H1 (cell line): ENCODE measurements at regions not wholly inside any gene's neighbourhood (a gene's known extent, or its start where the extent isn't known, plus 50 kb on each side); places are given as distances from the start of the nearest gene placed in this dataset.

Experiments used
- CTCF ChIA-PET: fragments of 300-600 bp; sonication (Branson Sonifier 250); formaldehyde crosslinking; loops from one replicate; lab custom pipeline; 2021; ENCODE audit not compliant: partially characterized antibody; lab: Charles Lee
- POLR2A ChIA-PET: fragments of 300-600 bp; sonication (Branson Sonifier 250); formaldehyde crosslinking; loops from one replicate; lab custom pipeline; 2021; ENCODE audit warnings: inconsistent platforms; ENCODE audit not compliant: partially characterized antibody; lab: Charles Lee
- DNase-seq, 2 experiments: peaks; one replicate each; pipeline versions ENCODE4 v3.0.0 to v3.0.0-alpha.2; 2010 to 2022; ENCODE audit warnings: low spot score in 2 of 2, low read depth in 1 of 2, mixed read lengths in 1 of 2
- FAIRE-seq: peaks from 2 replicates; lab custom pipeline; 2011; peaks lifted over from hg19 to GRCh38; lab: Jason Lieb, UNC
- H2AFZ ChIP-seq: 2 replicates; pipeline ENCODE4 v1.8.1; 2012; ENCODE audit warnings: low read length, inconsistent platforms
- H2AK5ac ChIP-seq: 2 replicates; pipeline ENCODE4 v1.6.1; 2013; ENCODE audit warnings: low read depth, low read length
- H2BK120ac ChIP-seq: replicated peaks from 2 replicates; pipeline ENCODE3; 2013; ENCODE audit warnings: low read depth, low read length, inconsistent platforms
- H2BK12ac ChIP-seq: 2 replicates; pipeline ENCODE4 v1.6.1; 2013; ENCODE audit warnings: low read depth, low read length
- H2BK15ac ChIP-seq: 2 replicates; pipeline ENCODE4 v1.6.1; 2013; ENCODE audit warnings: low read length
- H2BK20ac ChIP-seq: 2 replicates; pipeline ENCODE4 v1.6.1; 2013; ENCODE audit warnings: low read length
- H2BK5ac ChIP-seq: 2 replicates; pipeline ENCODE4 v1.6.1; 2013; ENCODE audit warnings: low read depth, low read length
- H3K14ac ChIP-seq: 2 replicates; pipeline ENCODE4 v1.6.1; 2013; ENCODE audit warnings: inconsistent platforms; ENCODE audit not compliant: insufficient read length
- H3K18ac ChIP-seq: 2 replicates; pipeline ENCODE4 v1.6.1; 2013; ENCODE audit warnings: low read length; ENCODE audit errors: extremely low read depth
- H3K23ac ChIP-seq: 2 replicates; pipeline ENCODE4 v1.6.1; 2013; ENCODE audit warnings: inconsistent platforms; ENCODE audit not compliant: insufficient read length
- H3K23me2 ChIP-seq: 2 replicates; pipeline ENCODE4 v1.6.1; 2013; ENCODE audit warnings: low read depth, low read length
- H3K27ac ChIP-seq: 2 replicates; pipeline ENCODE4 v1.6.1; 2011; ENCODE audit warnings: low read depth, low read length, inconsistent platforms
- H3K27me3 ChIP-seq, 4 experiments: replicated peaks in 1 of 4; 1 replicate in 1 of 4; 2 replicates in 3 of 4; pipeline versions ENCODE4 v1.6.1 to v1.8.1; 2011 to 2013; ENCODE audit warnings: low read length in 3 of 4, mild to moderate bottlenecking in 3 of 4, inconsistent platforms in 2 of 4, mixed read lengths in 2 of 4, moderate library complexity in 1 of 4; ENCODE audit not compliant: control insufficient read depth in 3 of 4, insufficient read depth in 3 of 4; ENCODE audit errors: extremely low read depth in 1 of 4
- H3K36me3 ChIP-seq, 4 experiments: 2 replicates each; pipeline versions ENCODE4 v1.6.1 to v1.8.1; 2011 to 2013; ENCODE audit warnings: mild to moderate bottlenecking in 4 of 4, low read length in 3 of 4, moderate library complexity in 2 of 4, control low read depth in 1 of 4, inconsistent platforms in 1 of 4; ENCODE audit not compliant: insufficient read depth in 4 of 4, control insufficient read depth in 2 of 4
- H3K4ac ChIP-seq: replicated peaks from 2 replicates; pipeline ENCODE3; 2013; ENCODE audit warnings: low read length, low read depth, mixed read lengths, inconsistent platforms; ENCODE audit not compliant: insufficient read length
- H3K4me1 ChIP-seq, 4 experiments: replicated peaks in 1 of 4; 1 replicate in 1 of 4; 2 replicates in 3 of 4; pipeline versions ENCODE4 v1.6.1 to v1.8.1; 2011 to 2013; ENCODE audit warnings: low read length in 3 of 4, inconsistent platforms in 2 of 4, mixed read lengths in 1 of 4; ENCODE audit not compliant: insufficient read depth in 4 of 4, control insufficient read depth in 3 of 4
- H3K4me2 ChIP-seq, 2 experiments: 2 replicates each; pipeline versions ENCODE4 v1.6.1 to v1.8.1; 2011 to 2013; ENCODE audit warnings: low read depth in 2 of 2, low read length in 2 of 2, control low read depth in 1 of 2, inconsistent platforms in 1 of 2, mild to moderate bottlenecking in 1 of 2; ENCODE audit not compliant: insufficient read depth in 1 of 2
- H3K4me3 ChIP-seq, 4 experiments: fragments of 200-600, 300-600 bp in 1 of 4; sonication (generic), shearing (Covaris generic), sonication (Bioruptor Twin) in 1 of 4; 2 replicates each; pipeline versions ENCODE4 v1.5.1 to v1.8.1; 2011 to 2016; ENCODE audit warnings: low read length in 4 of 4, low read depth in 3 of 4, control low read depth in 2 of 4, inconsistent platforms in 2 of 4, mild to moderate bottlenecking in 2 of 4, mixed read lengths in 1 of 4, moderate library complexity in 1 of 4; ENCODE audit not compliant: insufficient read depth in 2 of 4; ENCODE audit errors: extremely low read depth in 1 of 4
- H3K56ac ChIP-seq: replicated peaks from 2 replicates; pipeline ENCODE3; 2013; ENCODE audit warnings: low read depth, mild to moderate bottlenecking, mixed read lengths, low read length, inconsistent platforms; ENCODE audit not compliant: insufficient read length
- H3K79me1 ChIP-seq: 2 replicates; pipeline ENCODE4 v1.6.1; 2013; ENCODE audit warnings: low read depth, low read length, control low read depth
- H3K79me2 ChIP-seq, 2 experiments: 2 replicates each; pipeline versions ENCODE4 v1.6.1 to v1.8.1; 2012 to 2013; ENCODE audit warnings: low read length in 2 of 2, mild to moderate bottlenecking in 2 of 2, inconsistent platforms in 1 of 2; ENCODE audit not compliant: insufficient read depth in 2 of 2, control insufficient read depth in 1 of 2
- H3K9ac ChIP-seq, 4 experiments: replicated peaks in 1 of 4; 1 replicate in 1 of 4; 2 replicates in 3 of 4; pipeline versions ENCODE4 v1.6.1 to v1.8.1; 2011 to 2013; ENCODE audit warnings: low read depth in 3 of 4, low read length in 3 of 4, control low read depth in 2 of 4, mild to moderate bottlenecking in 2 of 4, moderate library complexity in 2 of 4, inconsistent platforms in 1 of 4; ENCODE audit errors: extremely low read depth in 1 of 4
- H3K9me3 ChIP-seq, 2 experiments: 2 replicates each; pipeline versions ENCODE4 v1.6.1 to v1.8.1; 2012 to 2013; ENCODE audit warnings: mild to moderate bottlenecking in 2 of 2, moderate library complexity in 2 of 2, control low read depth in 1 of 2, inconsistent platforms in 1 of 2, low read depth in 1 of 2, low read length in 1 of 2, mixed read lengths in 1 of 2; ENCODE audit not compliant: insufficient read depth in 2 of 2
- H4K20me1 ChIP-seq, 2 experiments: replicated peaks in 1 of 2; 2 replicates each; pipeline versions ENCODE3 to v1.8.1; 2011 to 2013; ENCODE audit warnings: inconsistent platforms in 2 of 2, low read length in 2 of 2, mild to moderate bottlenecking in 1 of 2; ENCODE audit not compliant: insufficient read depth in 2 of 2, control insufficient read depth in 1 of 2
- H4K5ac ChIP-seq: 2 replicates; pipeline ENCODE4 v1.6.1; 2013; ENCODE audit warnings: low read length, low read depth, mixed read lengths, inconsistent platforms; ENCODE audit not compliant: insufficient read length
- H4K8ac ChIP-seq: 2 replicates; pipeline ENCODE4 v1.8.0; 2013; ENCODE audit warnings: mild to moderate bottlenecking, moderate library complexity, low read length, inconsistent platforms; ENCODE audit not compliant: insufficient read depth; ENCODE audit errors: extremely low read depth
- H4K91ac ChIP-seq: replicated peaks from 2 replicates; pipeline ENCODE3; 2013; ENCODE audit warnings: low read length, mixed read lengths, inconsistent platforms; ENCODE audit not compliant: insufficient read length
- BCL11A ChIP-seq, 2 experiments: IDR thresholded peaks; one replicate each; pipeline ENCODE4 v1.6.1; 2011; ENCODE audit warnings: low read depth in 2 of 2, low read length in 2 of 2, mild to moderate bottlenecking in 2 of 2
- EP300 ChIP-seq, 2 experiments: IDR thresholded peaks; 1 replicate in 1 of 2; 2 replicates in 1 of 2; pipeline ENCODE4 v1.6.1; 2011 to 2012; ENCODE audit warnings: low read depth in 2 of 2, low read length in 2 of 2, mild to moderate bottlenecking in 2 of 2, borderline replicate concordance in 1 of 2, inconsistent platforms in 1 of 2, moderate library complexity in 1 of 2
- EZH2 ChIP-seq: fragments of 200-600 bp; sonication (generic); IDR thresholded peaks from 2 replicates; pipeline ENCODE4 v1.7.1; 2012; ENCODE audit warnings: low read depth, mild to moderate bottlenecking, moderate library complexity, low read length, inconsistent platforms; ENCODE audit not compliant: severe bottlenecking
- FOSL1 ChIP-seq: IDR thresholded peaks from 2 replicates; pipeline ENCODE4 v1.6.1; 2011; ENCODE audit warnings: mild to moderate bottlenecking, low read depth, low read length, moderate library complexity; ENCODE audit not compliant: insufficient read depth
- GABPA ChIP-seq: IDR thresholded peaks from 2 replicates; pipeline ENCODE4 v1.6.1; 2011; ENCODE audit warnings: mild to moderate bottlenecking, low read length, moderate library complexity, borderline replicate concordance; ENCODE audit not compliant: insufficient read depth
- PHF8 ChIP-seq: fragments of 200-600 bp; sonication (generic); conservative IDR thresholded peaks from 2 replicates; pipeline ENCODE4 v1.7.1; 2012; ENCODE audit warnings: low read depth, mild to moderate bottlenecking, inconsistent platforms, low read length, moderate library complexity
- SP2 ChIP-seq: IDR thresholded peaks from 2 replicates; pipeline ENCODE4 v1.6.1; 2012; ENCODE audit warnings: mild to moderate bottlenecking, low read length, inconsistent platforms
- WGBS, 2 experiments: shearing (Covaris generic) in 1 of 2; methylation state at CpG; one replicate each; pipeline versions ENCODE4 v1.1.6 to v1.1.7; 2013 to 2015; ENCODE audit warnings: low lambda C conversion rate in 2 of 2, mixed read lengths in 2 of 2, inconsistent platforms in 1 of 2, low coverage in 1 of 2, missing lambda C conversion rate in 1 of 2; ENCODE audit not compliant: insufficient replicate concordance in 2 of 2, insufficient coverage in 1 of 2, insufficient read length in 1 of 2; ENCODE audit errors: extremely low coverage in 1 of 2, missing lambda C conversion rate in 1 of 2; 5-methylcytosine and 5-hydroxymethylcytosine counted together

- Histone ChIP-seq H3K36me3 (no peaks in the 10 kb centered on the region), H3K14ac (no peak overlapping the region), H2AFZ (no peak overlapping the region), H2BK12ac (no peak overlapping the region), H2BK15ac (no peak overlapping the region), H2BK5ac (no peak overlapping the region), H2BK120ac (no peak overlapping the region), H3K27ac (no peak overlapping the region), H4K8ac (no peak overlapping the region), H4K5ac (no peak overlapping the region), H3K4me1 (no peaks in the 10 kb centered on the region), H3K27me3 (no peaks in the 10 kb centered on the region)
- POLR2A ChIA-PET = no interaction called here
- DNase-seq = no peak
- TF ChIP-seq BCL11A (IDR thresholded peaks at IDR 0.05; ENCODE audit: low read depth in 2 of 2, low read length in 2 of 2) (no peak), EZH2 (no peak), FOSL1 (no peak), PHF8 (no peak), EP300 (IDR thresholded peaks at IDR 0.05; ENCODE audit: borderline replicate concordance in 1 of 2, low read depth in 2 of 2, low read length in 2 of 2) (no peak), GABPA (no peak), SP2 (no peak)
- TF ChIP-seq, all 59 proteins: peak for 0
- Histone ChIP-seq H3K18ac (no peak overlapping the region), H3K79me1 (no peaks in the 10 kb centered on the region), H2AK5ac (no peak overlapping the region), H3K9me3 (no peaks in the 10 kb centered on the region), H4K20me1 (no peaks in the 10 kb centered on the region), H3K9ac (no peak overlapping the region), H3K79me2 (no peaks in the 10 kb centered on the region), H3K23ac (no peak overlapping the region), H3K4ac (no peak overlapping the region), H3K4me3 (no peak overlapping the region), H2BK20ac (no peak overlapping the region), H3K56ac (no peak overlapping the region), H3K4me2 (no peak overlapping the region), H3K23me2 (no peaks in the 10 kb centered on the region), H4K91ac (no peak overlapping the region)
- FAIRE-seq = no peak
- WGBS, 2 experiments = 88% methylated on average over 3 of the region's 3 CpGs; no CpG with 5 or more reads in 1 of the 2 experiments
- CTCF ChIA-PET = no interaction called here
These were observed 781.3 kb upstream of the MIR17HG start for GRCh38 chr13:90565985-90566713.
